Suprapubic skin (tissue), 3 donors: ENCODE measurements at regions not wholly inside any gene's neighbourhood (a gene's known extent, or its start where the extent isn't known, plus 50 kb on each side); places are given as distances from the start of the nearest gene placed in this dataset.

Experiments used
- EP300 ChIP-seq: sonication (generic); formaldehyde crosslinking; IDR thresholded peaks from one replicate; pipeline ENCODE4 v1.6.1; 2017; ENCODE audit warnings: antibody characterized with exemption
- POLR2A ChIP-seq, 2 donors: fragments of 450-650 bp; IDR thresholded peaks; one replicate each; pipeline ENCODE4 v1.6.1; 2017; ENCODE audit warnings: antibody characterized with exemption in 2 of 2, mild to moderate bottlenecking in 2 of 2, moderate library complexity in 2 of 2
- TF ChIP-seq, protein P1 (sequence below), 2 donors: fragments of 200-600 bp in 1 of 2; fragments of 450-650 bp in 1 of 2; sonication (generic) in 1 of 2; IDR thresholded peaks; one replicate each; pipeline ENCODE4 v1.5.1; 2016 to 2019; ENCODE audit warnings: antibody characterized with exemption in 2 of 2, mild to moderate bottlenecking in 1 of 2, moderate library complexity in 1 of 2

DNA sequence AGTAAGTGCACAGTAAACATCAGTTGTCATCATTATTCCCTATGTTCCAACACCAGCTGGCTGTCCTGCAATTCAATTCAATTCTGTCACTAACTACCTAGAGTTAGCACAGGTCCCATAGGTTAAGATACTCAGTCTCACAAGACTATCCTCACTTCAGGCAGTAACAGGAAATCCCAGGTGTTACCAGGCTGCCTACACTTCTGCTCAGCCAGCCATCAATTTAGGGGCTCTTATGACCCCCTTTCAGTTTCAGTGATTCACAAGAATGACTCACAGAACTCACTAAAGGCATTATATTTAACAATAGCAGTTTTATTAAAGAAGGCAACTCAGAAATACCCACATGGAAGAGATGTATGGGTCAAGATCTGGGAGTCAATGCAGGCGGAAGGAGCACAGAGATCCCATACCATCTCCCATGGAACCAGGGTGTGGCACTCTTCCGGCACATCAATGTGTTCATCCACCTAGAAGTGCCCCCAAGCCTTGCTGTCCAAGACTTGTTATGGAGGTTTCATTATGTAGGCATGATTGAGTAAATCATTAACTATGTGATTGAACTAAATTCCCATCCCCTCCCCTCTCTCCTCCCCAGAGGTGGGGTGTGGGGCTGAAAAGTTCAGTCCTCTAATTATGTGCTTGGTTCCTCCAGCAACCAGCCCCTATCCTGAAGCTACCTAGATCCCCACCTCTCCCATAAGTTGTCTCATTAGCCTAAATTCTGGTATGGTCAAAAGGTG lies 120.8 kb upstream of the WSCD2 start:
- TF ChIP-seq, protein P1, sequence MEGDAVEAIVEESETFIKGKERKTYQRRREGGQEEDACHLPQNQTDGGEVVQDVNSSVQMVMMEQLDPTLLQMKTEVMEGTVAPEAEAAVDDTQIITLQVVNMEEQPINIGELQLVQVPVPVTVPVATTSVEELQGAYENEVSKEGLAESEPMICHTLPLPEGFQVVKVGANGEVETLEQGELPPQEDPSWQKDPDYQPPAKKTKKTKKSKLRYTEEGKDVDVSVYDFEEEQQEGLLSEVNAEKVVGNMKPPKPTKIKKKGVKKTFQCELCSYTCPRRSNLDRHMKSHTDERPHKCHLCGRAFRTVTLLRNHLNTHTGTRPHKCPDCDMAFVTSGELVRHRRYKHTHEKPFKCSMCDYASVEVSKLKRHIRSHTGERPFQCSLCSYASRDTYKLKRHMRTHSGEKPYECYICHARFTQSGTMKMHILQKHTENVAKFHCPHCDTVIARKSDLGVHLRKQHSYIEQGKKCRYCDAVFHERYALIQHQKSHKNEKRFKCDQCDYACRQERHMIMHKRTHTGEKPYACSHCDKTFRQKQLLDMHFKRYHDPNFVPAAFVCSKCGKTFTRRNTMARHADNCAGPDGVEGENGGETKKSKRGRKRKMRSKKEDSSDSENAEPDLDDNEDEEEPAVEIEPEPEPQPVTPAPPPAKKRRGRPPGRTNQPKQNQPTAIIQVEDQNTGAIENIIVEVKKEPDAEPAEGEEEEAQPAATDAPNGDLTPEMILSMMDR (IDR thresholded peaks at IDR 0.05): no peak
- no peak for TF ChIP-seq EP300
- TF ChIP-seq POLR2A (IDR thresholded peaks at IDR 0.05): no peak
